ENCODE measurements at regions not wholly inside any gene's neighbourhood (a gene's known extent, or its start where the extent isn't known, plus 50 kb on each side); places are given as distances from the start of the nearest gene placed in this dataset.
"Not testable (repeated sequence)": the region's sequence is repeated elsewhere in the genome, so short reads cannot be mapped to it uniquely, and the experiment has no call there.

DNA sequence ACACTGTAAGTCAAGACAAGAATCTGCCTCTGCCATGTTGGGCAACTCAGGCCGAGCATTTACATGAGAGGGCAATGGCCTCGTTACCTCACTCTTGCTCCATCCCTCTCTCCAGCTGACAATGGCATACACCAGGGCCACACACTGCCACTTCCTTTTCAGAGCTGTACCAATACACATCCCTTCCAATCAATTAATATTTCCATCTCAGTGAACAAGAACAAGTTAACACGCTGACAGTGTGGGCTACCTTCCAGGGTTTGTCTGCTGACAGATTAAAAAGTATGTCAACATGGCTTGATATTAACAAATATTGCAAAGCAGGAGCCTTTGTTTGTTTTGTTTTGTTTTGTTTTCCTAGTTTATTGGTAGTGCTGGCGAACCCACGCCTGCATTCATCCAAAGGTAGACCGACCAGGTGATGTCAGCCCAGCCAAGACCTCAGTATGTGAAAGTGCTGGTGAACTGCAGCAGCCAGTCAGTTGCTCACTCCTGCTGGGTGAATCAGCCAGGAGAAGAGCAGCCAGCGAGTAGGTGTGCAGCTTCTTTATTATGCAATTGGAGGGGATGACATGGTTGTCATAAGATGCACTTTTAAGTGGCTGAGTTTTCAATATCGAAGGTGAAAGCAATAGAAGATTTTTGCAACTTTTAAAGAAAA lies 487.3 kb upstream of the JARID2 start:
- DNase-seq (ENCODE audit: low read depth) = no peak

DNA sequence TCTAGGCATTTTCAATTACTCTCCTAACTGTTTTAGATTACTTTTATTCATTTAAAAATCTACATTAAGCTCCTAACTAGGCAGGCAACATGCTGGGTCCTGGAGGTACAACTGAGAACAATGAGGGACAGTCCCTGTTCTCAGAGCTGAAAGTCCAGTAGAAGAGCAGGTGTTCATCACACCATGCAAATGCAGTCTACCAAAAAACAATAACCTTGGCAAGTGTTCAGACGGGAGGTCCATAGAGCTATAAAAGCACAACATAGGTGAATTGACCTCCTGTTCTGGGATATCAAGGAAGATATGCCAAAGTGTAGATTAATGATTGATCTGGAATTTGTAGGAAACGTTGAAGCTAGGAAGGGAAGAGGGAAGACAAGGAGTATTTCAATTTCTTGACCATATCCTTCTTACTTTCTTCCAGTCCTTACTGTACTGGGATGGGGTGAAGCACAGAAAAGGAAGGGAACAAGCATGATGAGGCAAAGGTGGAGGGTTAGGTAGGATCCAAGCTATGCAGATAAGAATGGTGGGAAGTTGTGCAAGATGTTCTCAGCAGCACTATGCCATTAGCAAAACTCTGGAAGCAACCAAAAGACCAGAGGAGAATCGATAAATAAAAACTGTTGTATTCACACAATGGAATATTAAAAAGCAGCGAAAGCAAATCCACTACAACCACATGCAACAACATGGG lies 485.7 kb upstream of the JARID2 start:
- no peak for DNase-seq (ENCODE audit: low read depth)

- no peak for DNase-seq (ENCODE audit: low read depth)
These were observed 483.8 kb upstream of the JARID2 start for GRCh38 chr6:14762077-14762476.

DNA sequence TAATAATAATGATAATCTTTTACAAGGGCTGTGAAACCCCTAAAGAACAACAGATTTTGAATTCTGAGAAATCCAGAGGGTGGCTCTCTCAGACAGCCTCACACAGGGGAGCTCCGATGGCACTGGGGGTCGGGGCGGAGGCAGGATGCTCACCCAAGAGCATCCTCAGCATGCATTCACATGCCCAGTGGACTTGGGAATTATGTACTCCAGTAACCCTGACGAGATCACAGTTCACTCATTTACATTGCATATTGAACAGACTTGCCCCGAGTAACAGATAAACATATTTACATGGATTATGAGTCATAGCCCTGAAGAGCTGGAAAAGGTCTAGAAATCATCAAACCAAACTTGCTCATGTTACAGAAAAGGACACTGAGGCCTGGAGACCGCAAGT lies 482.7 kb upstream of the JARID2 start:
- DNase-seq (ENCODE audit: low read depth) = no peak

GRCh38 chr6:14763616-14764015 lies 482.3 kb upstream of the JARID2 start:
- DNase-seq (ENCODE audit: low read depth) = no peak

DNA sequence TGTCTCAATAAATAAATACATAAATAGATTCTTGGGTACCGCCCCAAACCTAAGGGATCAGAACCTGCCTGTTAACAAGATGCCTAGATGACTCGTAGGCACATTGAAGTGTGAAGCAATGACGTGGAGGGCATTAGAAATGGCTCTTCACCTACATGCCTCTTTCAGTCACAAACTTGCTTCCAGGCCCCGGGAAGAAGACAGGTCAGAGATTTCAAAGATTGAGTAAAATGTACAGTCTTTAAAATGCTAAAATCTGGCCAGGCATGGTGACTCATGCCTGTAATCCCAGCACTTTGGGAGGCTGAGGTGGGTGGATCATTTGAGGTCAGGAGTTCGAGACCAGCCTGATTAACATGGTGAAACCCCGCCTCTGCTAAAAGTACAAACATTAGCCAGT lies 480.8 kb upstream of the JARID2 start:
- DNase-seq (ENCODE audit: low read depth) = no peak

DNA sequence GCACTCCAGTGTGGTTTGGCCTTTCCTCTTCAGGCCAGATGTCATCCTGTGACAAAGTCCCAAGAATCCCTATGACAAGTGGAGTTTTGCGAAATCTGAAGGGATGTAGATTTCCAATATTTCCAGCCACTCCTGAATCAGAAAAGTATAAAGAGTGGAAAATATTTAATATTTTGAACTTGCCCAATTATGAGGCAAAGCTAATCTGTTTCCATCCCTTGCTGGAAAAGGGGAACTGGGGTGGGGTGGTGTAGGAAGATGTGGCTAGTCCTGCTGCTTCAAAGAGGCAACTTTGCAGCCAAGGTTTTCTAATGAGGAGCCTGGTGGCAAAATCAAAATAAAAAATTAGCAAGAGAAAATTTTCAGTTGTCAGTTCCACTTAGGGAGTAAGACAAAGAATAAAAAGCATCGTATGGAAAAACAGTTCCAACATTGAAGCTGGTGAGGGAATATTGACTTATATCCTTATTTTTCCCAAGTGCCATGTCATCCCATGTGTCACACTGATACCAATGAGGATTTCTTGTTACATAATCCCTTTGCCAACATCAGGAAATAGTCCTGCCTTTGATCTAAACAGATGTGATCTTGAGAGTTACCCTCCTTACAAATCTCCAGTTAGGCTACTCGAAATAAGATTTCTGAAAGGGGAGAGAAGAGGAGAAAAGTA lies 480.0 kb upstream of the JARID2 start:
- DNase-seq (ENCODE audit: low read depth) = no peak

GRCh38 chr6:14766391-14766994 lies 479.4 kb upstream of the JARID2 start:
- DNase-seq (ENCODE audit: low read depth) = peak; percentile 54

- no peak for DNase-seq (ENCODE audit: low read depth)
These were observed 478.6 kb upstream of the JARID2 start for GRCh38 chr6:14767226-14767625.

DNA sequence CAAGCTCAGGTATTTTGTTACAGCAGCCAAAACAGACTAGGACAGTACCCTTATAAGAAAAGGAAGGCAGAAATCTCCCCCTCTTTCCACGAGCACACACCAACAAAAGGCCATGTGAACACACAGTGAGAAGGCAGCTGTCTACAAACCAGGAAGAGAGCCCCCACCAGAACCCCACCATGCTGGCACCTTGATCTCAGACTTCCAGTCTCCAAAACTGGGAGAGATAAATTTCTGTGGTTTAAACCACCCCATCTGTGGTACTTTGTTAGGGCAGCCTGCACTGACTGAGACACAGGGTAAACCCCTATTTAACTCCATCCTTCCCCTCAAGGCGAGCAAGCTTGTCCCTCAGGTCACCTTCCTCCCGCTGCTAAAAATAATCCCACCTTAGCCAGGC lies 475.8 kb upstream of the JARID2 start:
- no peak for DNase-seq (ENCODE audit: low read depth)

- DNase-seq (ENCODE audit: low read depth) = no peak
These were observed 475.3 kb upstream of the JARID2 start for GRCh38 chr6:14770572-14770971.

- no peak for DNase-seq (ENCODE audit: low read depth)
These were observed 474.9 kb upstream of the JARID2 start for GRCh38 chr6:14771016-14771415.

DNA sequence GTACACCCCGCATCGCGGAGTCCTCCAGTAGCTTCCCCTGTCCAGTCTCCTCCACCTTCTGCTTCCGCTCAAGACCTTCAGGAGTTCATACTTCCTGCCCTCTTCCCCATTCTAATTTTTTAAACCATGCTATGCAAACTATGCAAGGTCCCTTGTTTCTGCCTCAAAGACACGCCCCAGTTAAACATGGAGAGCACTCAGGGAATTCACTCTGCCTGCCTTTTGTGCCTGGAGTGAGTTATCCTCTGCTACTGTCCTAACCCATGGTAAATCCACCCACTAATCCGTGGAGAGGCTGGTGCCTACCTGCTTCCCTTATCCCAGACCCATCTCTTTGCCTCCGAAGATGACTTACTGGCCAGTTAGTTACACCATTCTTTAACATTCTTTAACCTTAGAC lies 473.7 kb upstream of the JARID2 start:
- no peak for DNase-seq (ENCODE audit: low read depth)

- no peak for DNase-seq (ENCODE audit: low read depth)
These were observed 470.3 kb upstream of the JARID2 start for GRCh38 chr6:14775528-14775927.

- DNase-seq (ENCODE audit: low read depth) = no peak
These were observed 469.6 kb upstream of the JARID2 start for GRCh38 chr6:14776307-14776706.

GRCh38 chr6:14781772-14782525 lies 463.9 kb upstream of the JARID2 start:
- no peak for DNase-seq (ENCODE audit: low read depth)

GRCh38 chr6:14782921-14783464 lies 462.9 kb upstream of the JARID2 start:
- DNase-seq (ENCODE audit: low read depth) = not testable (repeated sequence)

GRCh38 chr6:14783594-14783993 lies 462.3 kb upstream of the JARID2 start:
- no peak for DNase-seq (ENCODE audit: low read depth)

DNA sequence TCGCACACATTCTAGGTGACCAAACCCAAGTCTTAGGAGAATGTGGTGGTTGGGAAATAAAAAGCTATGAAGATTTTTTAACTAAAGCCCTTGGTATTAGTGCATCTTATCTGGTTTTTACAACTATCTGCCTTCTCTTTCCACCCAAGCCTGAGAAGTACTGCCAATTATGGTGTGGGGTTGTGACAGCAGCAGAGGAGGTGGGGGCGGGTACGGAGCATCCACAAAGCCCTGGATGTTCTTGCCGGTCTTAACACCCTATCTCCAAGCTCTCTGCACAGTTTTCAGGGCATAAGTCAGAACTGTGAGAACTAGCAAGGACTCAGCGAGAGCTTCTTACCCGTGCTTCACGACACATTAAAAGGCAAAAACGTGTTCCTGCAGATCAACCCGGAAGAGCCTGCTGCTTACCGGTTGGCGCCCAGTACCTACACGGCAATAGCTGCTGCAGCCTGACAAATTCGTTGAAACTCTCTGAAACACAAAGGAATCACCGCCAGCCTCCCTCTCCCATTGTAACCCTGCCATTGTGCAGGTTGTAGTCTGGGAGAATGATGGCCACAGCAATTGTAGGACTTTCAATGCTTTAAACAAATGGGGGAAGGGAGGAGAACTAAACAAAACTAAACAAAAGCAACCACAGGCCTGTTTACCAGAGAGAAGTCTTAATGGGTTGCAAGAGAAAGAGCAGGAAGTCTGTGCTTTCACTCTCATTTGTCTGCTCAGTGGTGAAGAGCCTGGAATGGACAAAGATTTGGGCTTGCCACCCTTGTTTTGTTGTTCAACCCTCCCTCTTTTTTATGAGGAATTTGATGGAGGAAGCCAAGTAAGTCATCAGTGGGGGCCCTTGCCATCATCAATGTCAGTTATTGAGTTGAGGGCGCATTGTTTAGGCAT lies 461.0 kb upstream of the JARID2 start:
- DNase-seq (ENCODE audit: low read depth) = no peak

DNA sequence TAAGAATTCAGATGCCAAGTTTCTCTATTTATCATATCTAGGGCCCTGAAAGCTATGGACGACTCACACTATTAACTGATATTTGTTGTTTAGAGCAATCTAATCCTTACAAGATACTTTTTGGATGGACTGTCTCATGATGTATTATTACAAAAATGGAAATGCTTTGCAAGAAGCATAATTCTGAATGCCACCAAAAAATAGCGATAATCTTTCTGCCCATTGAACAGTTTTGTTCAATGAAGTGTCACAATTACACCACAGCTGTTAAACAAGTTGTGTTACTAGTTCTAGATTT lies 460.4 kb upstream of the JARID2 start:
- DNase-seq (ENCODE audit: low read depth) = no peak

DNA sequence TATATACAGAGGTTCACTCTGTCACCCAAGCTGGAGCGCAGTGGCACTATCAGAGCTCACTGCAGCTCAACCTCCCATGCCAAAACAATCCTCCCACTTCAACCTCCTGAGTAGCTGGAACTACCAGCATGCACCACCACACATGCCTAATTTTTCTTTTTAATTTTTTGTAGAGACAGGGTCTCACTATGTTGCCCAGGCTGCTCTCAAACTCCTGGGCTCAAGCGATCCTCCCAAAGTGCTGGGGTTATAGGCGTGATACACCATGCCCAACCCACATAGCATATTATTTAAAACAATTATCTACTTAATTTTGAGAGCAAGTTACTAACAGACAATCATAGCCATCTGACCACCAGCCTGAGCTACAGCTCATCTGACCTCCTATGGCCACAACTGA lies 459.9 kb upstream of the JARID2 start:
- no peak for DNase-seq (ENCODE audit: low read depth)

All from GM04504 (cell line).